Gastrocnemius medialis (tissue), 4 donors: ENCODE measurements at regions not wholly inside any gene's neighbourhood (a gene's known extent, or its start where the extent isn't known, plus 50 kb on each side); places are given as distances from the start of the nearest gene placed in this dataset.

ENCODE experiments used
- ATAC-seq, 2 donors: fragments of 150-250 bp; one replicate each; pipeline ENCODE4 v1.9.1; 2016
- DNase-seq, 2 donors: peaks; one replicate each; pipeline ENCODE4 v3.0.0-alpha.2; 2019
- H3K27ac ChIP-seq, 4 donors: fragments of 200-600 bp; sonication (generic); 1 replicate in 1 of 4; 2 replicates in 3 of 4; pipeline ENCODE4 v1.5.1; 2016 to 2018; ENCODE audit warnings: mild to moderate bottlenecking in 2 of 4, moderate library complexity in 1 of 4
- H3K27me3 ChIP-seq, 3 donors: fragments of 200-600 bp; sonication (generic) in 2 of 3; 1 replicate in 1 of 3; 2 replicates in 2 of 3; pipeline versions ENCODE4 v1.5.1 to v1.6.0; 2016 to 2019; ENCODE audit warnings: mild to moderate bottlenecking in 1 of 3, moderate library complexity in 1 of 3
- H3K36me3 ChIP-seq, 2 donors: fragments of 200-600 bp; sonication (generic) in 1 of 2; one replicate each; pipeline ENCODE4 v1.5.1; 2017 to 2018
- H3K4me1 ChIP-seq, 2 donors: fragments of 200-600 bp; sonication (generic) in 1 of 2; one replicate each; pipeline ENCODE4 v1.5.1; 2016 to 2017; ENCODE audit warnings: mild to moderate bottlenecking in 2 of 2
- H3K4me3 ChIP-seq, 4 donors: fragments of 200-600 bp; sonication (generic) in 3 of 4; 1 replicate in 1 of 4; 2 replicates in 3 of 4; pipeline ENCODE4 v1.5.1; 2016 to 2019; ENCODE audit warnings: mild to moderate bottlenecking in 2 of 4
- H3K9me3 ChIP-seq, 3 donors: fragments of 200-600 bp; sonication (generic) in 2 of 3; 1 replicate in 1 of 3; 2 replicates in 2 of 3; pipeline ENCODE4 v1.5.1; 2016 to 2019
- CTCF ChIP-seq, 5 experiments: fragments of 450-650 bp in 3 of 5; fragments of 200-600 bp in 2 of 5; sonication (generic) in 2 of 5; IDR thresholded peaks in 4 of 5; conservative IDR thresholded peaks in 1 of 5; 1 replicate in 4 of 5; 2 replicates in 1 of 5; pipeline ENCODE4 v1.5.1; 2016 to 2019; ENCODE audit warnings: antibody characterized with exemption in 5 of 5, mild to moderate bottlenecking in 3 of 5, moderate library complexity in 3 of 5
- POLR2A ChIP-seq, 2 donors: fragments of 450-650 bp; IDR thresholded peaks; one replicate each; pipeline ENCODE4 v1.6.1; 2017; ENCODE audit warnings: antibody characterized with exemption in 2 of 2, mild to moderate bottlenecking in 2 of 2, moderate library complexity in 2 of 2
- in situ Hi-C, 4 donors: fragments of 200-750 bp; cut with MboI; loops; one replicate each; pipeline versions ENCODE4 v1.15.0 to v1.8.0; 2017; ENCODE audit warnings: low sequenced_read_pairs in 4 of 4
- intact Hi-C: fragments of 100-400 bp; cut with DNase I; formaldehyde crosslinking; loops from one replicate; pipeline ENCODE4 v1.15.1; 2023; ENCODE audit warnings: low total_unique reads

- in situ Hi-C loops (loop anchor here in 2 of 4 donors (25.0 kb wide), 2 partner anchors 513 to 663 kb away; no protein-coding TSS in a partner anchor), intact Hi-C loops (no loop called here)
- TF ChIP-seq CTCF (IDR thresholded peaks at IDR 0.05 in 4 of 5, conservative IDR thresholded peaks at IDR 0.05 in 1 of 5) (no peak), POLR2A (IDR thresholded peaks at IDR 0.05) (no peak)
- ATAC-seq (no peak), DNase-seq (no peak)
- no peaks in the 10 kb centered on the region for H3K36me3 ChIP-seq
- peaks cover 0 to 4% of the 10 kb centered on the region in 2 donors for H3K4me1 ChIP-seq
- no peak overlapping the region for H3K27ac ChIP-seq
- H3K4me3 ChIP-seq = no peak overlapping the region
- no peaks in the 10 kb centered on the region for H3K9me3 ChIP-seq
- no peaks in the 10 kb centered on the region for H3K27me3 ChIP-seq
Observed at GRCh38 chr6:55950071-55950814, 74.9 kb upstream of the BMP5 start.

GRCh38 chr6:55943329-55943728, 67.9 kb upstream of the BMP5 start:
- H3K4me3 ChIP-seq = no peak overlapping the region
- H3K27me3 ChIP-seq = no peaks in the 10 kb centered on the region
- no peaks in the 10 kb centered on the region for H3K9me3 ChIP-seq
- H3K4me1 ChIP-seq = no peaks in the 10 kb centered on the region
- ATAC-seq (peak in 1 of 2 donors; percentile 52), DNase-seq (no peak)
- H3K36me3 ChIP-seq = no peaks in the 10 kb centered on the region
- in situ Hi-C loops (no loop called here), intact Hi-C loops (no loop called here)
- TF ChIP-seq POLR2A (IDR thresholded peaks at IDR 0.05) (no peak), CTCF (IDR thresholded peaks at IDR 0.05 in 4 of 5, conservative IDR thresholded peaks at IDR 0.05 in 1 of 5) (no peak)
- no peak overlapping the region for H3K27ac ChIP-seq

- intact Hi-C loops = no loop called here
- ATAC-seq = no peak
Observed at GRCh38 chr6:55941702-55942101, 66.3 kb upstream of the BMP5 start.

GRCh38 chr6:55937951-55938690, 62.7 kb upstream of the BMP5 start:
- intact Hi-C loops = no loop called here
- TF ChIP-seq POLR2A (IDR thresholded peaks at IDR 0.05) (no peak), CTCF (IDR thresholded peaks at IDR 0.05 in 4 of 5, conservative IDR thresholded peaks at IDR 0.05 in 1 of 5) (no peak)

More at GRCh38 chr6:55941702-55942101, 66.3 kb upstream of the BMP5 start:
- Histone ChIP-seq H3K27me3 (no peaks in the 10 kb centered on the region), H3K4me3 (no peak overlapping the region), H3K9me3 (no peaks in the 10 kb centered on the region), H3K27ac (no peak overlapping the region), H3K36me3 (no peaks in the 10 kb centered on the region), H3K4me1 (no peaks in the 10 kb centered on the region)
- TF ChIP-seq POLR2A (IDR thresholded peaks at IDR 0.05) = no peak
- TF ChIP-seq CTCF (IDR thresholded peaks at IDR 0.05 in 4 of 5, conservative IDR thresholded peaks at IDR 0.05 in 1 of 5) = no peak
- DNase-seq = no peak
- in situ Hi-C loops = no loop called here

More at GRCh38 chr6:55937951-55938690, 62.7 kb upstream of the BMP5 start:
- no peak overlapping the region for H3K4me3 ChIP-seq
- H3K27me3 ChIP-seq = no peaks in the 10 kb centered on the region
- no peaks in the 10 kb centered on the region for H3K36me3 ChIP-seq
- no peaks in the 10 kb centered on the region for H3K4me1 ChIP-seq
- no peak for DNase-seq
- in situ Hi-C loops = no loop called here
- no peaks in the 10 kb centered on the region for H3K9me3 ChIP-seq
- no peak for ATAC-seq
- H3K27ac ChIP-seq = no peak overlapping the region
